Stimulated activated CD8-positive, alpha-beta memory T cell treated with anti-CD3 and anti-CD28 coated beads, Interleukin-12 subunit alpha, Interleukin-12 subunit beta, amount 100 ng/mL, for 4 hours (primary cell): ENCODE measurements at regions not wholly inside any gene's neighbourhood (a gene's known extent, or its start where the extent isn't known, plus 50 kb on each side); places are given as distances from the start of the nearest gene placed in this dataset.

Experiments used
- DNase-seq: peaks from one replicate; pipeline ENCODE4 v3.0.0-alpha.2; 2020; ENCODE audit warnings: low read depth

- DNase-seq, result no peak
These were observed 455.4 kb downstream of the KLF5 start for GRCh38 chr13:73514208-73514607.

- DNase-seq, result no peak
These were observed 454.9 kb downstream of the KLF5 start for GRCh38 chr13:73513751-73514150.

GRCh38 chr13:73508841-73509240 lies 450.0 kb downstream of the KLF5 start:
- DNase-seq, result no peak

GRCh38 chr13:73505376-73505890 lies 446.6 kb downstream of the KLF5 start:
- no peak for DNase-seq

GRCh38 chr13:73499695-73500094 lies 440.9 kb downstream of the KLF5 start:
- DNase-seq, result no peak

- no peak for DNase-seq
These were observed 438.6 kb downstream of the KLF5 start for GRCh38 chr13:73497430-73497829.

GRCh38 chr13:73496711-73497110 lies 437.9 kb downstream of the KLF5 start:
- DNase-seq, result no peak

GRCh38 chr13:73492811-73493210 lies 434.0 kb downstream of the KLF5 start:
- DNase-seq, result no peak

GRCh38 chr13:73482556-73482955 lies 423.8 kb downstream of the KLF5 start:
- DNase-seq, result no peak

- no peak for DNase-seq
These were observed 423.2 kb downstream of the KLF5 start for GRCh38 chr13:73481886-73482445.

GRCh38 chr13:73480779-73481559 lies 422.2 kb downstream of the KLF5 start:
- no peak for DNase-seq

- no peak for DNase-seq
These were observed 421.1 kb downstream of the KLF5 start for GRCh38 chr13:73479856-73480255.

GRCh38 chr13:73479351-73479750 lies 420.5 kb downstream of the KLF5 start:
- no peak for DNase-seq

- no peak for DNase-seq
These were observed 418.6 kb downstream of the KLF5 start for GRCh38 chr13:73477441-73477840.

GRCh38 chr13:73473016-73473415 lies 414.2 kb downstream of the KLF5 start:
- DNase-seq, result no peak

GRCh38 chr13:73467125-73467524 lies 408.3 kb downstream of the KLF5 start:
- no peak for DNase-seq

GRCh38 chr13:73466561-73466960 lies 407.8 kb downstream of the KLF5 start:
- no peak for DNase-seq

- no peak for DNase-seq
These were observed 406.8 kb downstream of the KLF5 start for GRCh38 chr13:73465617-73465971.

GRCh38 chr13:73464758-73465616 lies 406.2 kb downstream of the KLF5 start:
- no peak for DNase-seq

- no peak for DNase-seq
These were observed 403.4 kb downstream of the KLF5 start for GRCh38 chr13:73462241-73462640.

GRCh38 chr13:73451221-73452029 lies 392.6 kb downstream of the KLF5 start:
- DNase-seq, result no peak

GRCh38 chr13:73450583-73450982 lies 391.8 kb downstream of the KLF5 start:
- no peak for DNase-seq
